ENCODE measurements at regions not wholly inside any gene's neighbourhood (a gene's known extent, or its start where the extent isn't known, plus 50 kb on each side); places are given as distances from the start of the nearest gene placed in this dataset.
A peak's percentile ranks its signal among the peaks of the same experiment; 100 is the strongest.

- DNase-seq, result no peak
- no peaks in the 10 kb centered on the region for H3K9me3 ChIP-seq
- no peak for TF ChIP-seq CTCF (IDR thresholded peaks at IDR 0.05)
- H3K4me3 ChIP-seq, result no peak overlapping the region
- intact Hi-C loops (cut with DNase I, micrococcal nuclease), result no loop called here
- no peaks in the 10 kb centered on the region for H3K36me3 ChIP-seq (ENCODE audit: low read depth)
- no peak for ATAC-seq
- H3K4me1 ChIP-seq (ENCODE audit: low read depth), result no peaks in the 10 kb centered on the region
Measured at GRCh38 chr6:3900744-3901336, 51.7 kb downstream of the FAM50B start.

- Histone ChIP-seq H3K36me3 (ENCODE audit: low read depth) (no peaks in the 10 kb centered on the region), H3K9me3 (no peaks in the 10 kb centered on the region), H3K4me3 (no peak overlapping the region), H3K4me1 (ENCODE audit: low read depth) (no peaks in the 10 kb centered on the region)
- DNase-seq (no peak), ATAC-seq (no peak)
- intact Hi-C loops (cut with DNase I, micrococcal nuclease), result no loop called here
- no peak for TF ChIP-seq CTCF (IDR thresholded peaks at IDR 0.05)
Measured at GRCh38 chr6:3902871-3903648, 53.9 kb downstream of the FAM50B start.

GRCh38 chr6:3904518-3904917, 55.3 kb downstream of the FAM50B start:
- intact Hi-C loops (cut with DNase I, micrococcal nuclease), result no loop called here
- no peak for TF ChIP-seq CTCF (IDR thresholded peaks at IDR 0.05)
- no peaks in the 10 kb centered on the region for H3K9me3 ChIP-seq
- DNase-seq, result no peak
- H3K4me3 ChIP-seq, result no peak overlapping the region
- ATAC-seq, result no peak
- no peaks in the 10 kb centered on the region for H3K36me3 ChIP-seq (ENCODE audit: low read depth)
- no peaks in the 10 kb centered on the region for H3K4me1 ChIP-seq (ENCODE audit: low read depth)

- no peak for TF ChIP-seq CTCF (IDR thresholded peaks at IDR 0.05)
- Histone ChIP-seq H3K36me3 (ENCODE audit: low read depth) (no peaks in the 10 kb centered on the region), H3K4me3 (no peak overlapping the region), H3K9me3 (no peaks in the 10 kb centered on the region), H3K4me1 (ENCODE audit: low read depth) (no peaks in the 10 kb centered on the region)
- DNase-seq, result peak in 1 of 3 donors; percentile 44
- ATAC-seq, result peak; percentile 72
- intact Hi-C loops (cut with DNase I, micrococcal nuclease), result no loop called here
Measured at GRCh38 chr6:3905945-3906845, 57.0 kb downstream of the FAM50B start.

- Histone ChIP-seq H3K4me3 (no peak overlapping the region), H3K9me3 (no peaks in the 10 kb centered on the region), H3K4me1 (ENCODE audit: low read depth) (no peaks in the 10 kb centered on the region), H3K36me3 (ENCODE audit: low read depth) (no peaks in the 10 kb centered on the region)
- ATAC-seq (no peak), DNase-seq (no peak)
- intact Hi-C loops (cut with DNase I, micrococcal nuclease), result no loop called here
- no peak for TF ChIP-seq CTCF (IDR thresholded peaks at IDR 0.05)
Measured at GRCh38 chr6:3906846-3907151, 57.6 kb downstream of the FAM50B start.

Data from mucosa of descending colon (tissue), 3 donors.